Ovary (tissue), 3 donors: ENCODE measurements at regions not wholly inside any gene's neighbourhood (a gene's known extent, or its start where the extent isn't known, plus 50 kb on each side); places are given as distances from the start of the nearest gene placed in this dataset.

Source experiments
- EP300 ChIP-seq: sonication (generic); formaldehyde crosslinking; IDR thresholded peaks from one replicate; pipeline ENCODE4 v1.6.1; 2017; ENCODE audit warnings: antibody characterized with exemption
- POLR2A ChIP-seq: fragments of 450-650 bp; IDR thresholded peaks from one replicate; pipeline ENCODE4 v1.6.1; 2017; ENCODE audit warnings: antibody characterized with exemption, mild to moderate bottlenecking, moderate library complexity
- TF ChIP-seq, protein P1 (sequence below), 3 donors: fragments of 450-650 bp in 2 of 3; fragments of 200-600 bp in 1 of 3; IDR thresholded peaks; one replicate each; pipeline versions ENCODE4 v1.5.1 to v1.8.0; 2016 to 2022; ENCODE audit warnings: antibody characterized with exemption in 3 of 3, mild to moderate bottlenecking in 1 of 3
- donor health status: DM: no; HTN: no; CAD: no.

DNA sequence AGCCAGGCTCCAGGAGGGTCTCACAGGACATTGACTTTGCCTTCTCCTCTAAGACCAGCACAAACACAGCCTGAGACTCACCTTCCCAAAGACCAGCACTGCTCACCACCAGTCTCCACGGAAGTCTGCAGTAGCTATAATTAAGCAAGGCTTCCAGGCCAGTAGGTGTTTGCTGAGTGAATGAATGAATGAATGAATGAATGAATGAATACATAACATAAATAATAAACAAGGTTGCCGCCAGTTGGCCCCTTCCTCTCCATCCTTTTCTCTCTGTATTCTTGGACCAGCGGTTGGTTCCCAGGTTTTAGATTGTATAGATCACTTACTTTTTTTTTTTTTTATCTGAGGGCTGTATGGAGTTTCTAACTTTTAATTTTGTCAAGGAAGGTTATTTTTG, 222.4 kb upstream of the ID2 start:
- TF ChIP-seq POLR2A (no peak), EP300 (no peak)
- TF ChIP-seq, protein P1, sequence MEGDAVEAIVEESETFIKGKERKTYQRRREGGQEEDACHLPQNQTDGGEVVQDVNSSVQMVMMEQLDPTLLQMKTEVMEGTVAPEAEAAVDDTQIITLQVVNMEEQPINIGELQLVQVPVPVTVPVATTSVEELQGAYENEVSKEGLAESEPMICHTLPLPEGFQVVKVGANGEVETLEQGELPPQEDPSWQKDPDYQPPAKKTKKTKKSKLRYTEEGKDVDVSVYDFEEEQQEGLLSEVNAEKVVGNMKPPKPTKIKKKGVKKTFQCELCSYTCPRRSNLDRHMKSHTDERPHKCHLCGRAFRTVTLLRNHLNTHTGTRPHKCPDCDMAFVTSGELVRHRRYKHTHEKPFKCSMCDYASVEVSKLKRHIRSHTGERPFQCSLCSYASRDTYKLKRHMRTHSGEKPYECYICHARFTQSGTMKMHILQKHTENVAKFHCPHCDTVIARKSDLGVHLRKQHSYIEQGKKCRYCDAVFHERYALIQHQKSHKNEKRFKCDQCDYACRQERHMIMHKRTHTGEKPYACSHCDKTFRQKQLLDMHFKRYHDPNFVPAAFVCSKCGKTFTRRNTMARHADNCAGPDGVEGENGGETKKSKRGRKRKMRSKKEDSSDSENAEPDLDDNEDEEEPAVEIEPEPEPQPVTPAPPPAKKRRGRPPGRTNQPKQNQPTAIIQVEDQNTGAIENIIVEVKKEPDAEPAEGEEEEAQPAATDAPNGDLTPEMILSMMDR (IDR thresholded peaks at IDR 0.05): no peak
